DND-41 (cell line): ENCODE measurements at regions not wholly inside any gene's neighbourhood (a gene's known extent, or its start where the extent isn't known, plus 50 kb on each side); places are given as distances from the start of the nearest gene placed in this dataset.
"Not testable (repeated sequence)": the region's sequence is repeated elsewhere in the genome, so short reads cannot be mapped to it uniquely, and the experiment has no call there.

Source experiments
- ATAC-seq: fragments of 200-7000 bp; cut with Tn5 transposase; 3 replicates; pipeline ENCODE4 v1.9.1; 2021; ENCODE audit warnings: low read depth; ENCODE audit not compliant: insufficient read depth
- DNase-seq: peaks from one replicate; pipeline ENCODE4 v3.0.0-alpha.2; 2020
- H2AFZ ChIP-seq: 2 replicates; pipeline ENCODE4 v1.6.0; 2012; ENCODE audit warnings: low read depth, low read length
- H3K27ac ChIP-seq: 2 replicates; pipeline ENCODE4 v1.5.1; 2012; ENCODE audit warnings: low read length, inconsistent platforms
- H3K27me3 ChIP-seq: fragments of 200-600 bp; sonication (generic); 2 replicates; pipeline ENCODE4 v1.6.0; 2012; ENCODE audit warnings: low read length, mild to moderate bottlenecking, inconsistent platforms; ENCODE audit not compliant: insufficient read depth, poor library complexity
- H3K36me3 ChIP-seq: 2 replicates; pipeline ENCODE4 v1.5.1; 2012; ENCODE audit warnings: low read length, inconsistent platforms; ENCODE audit not compliant: insufficient read depth
- H3K4me1 ChIP-seq: 2 replicates; pipeline ENCODE4 v1.5.1; 2012; ENCODE audit warnings: mild to moderate bottlenecking, low read length; ENCODE audit not compliant: insufficient read depth
- H3K4me2 ChIP-seq: 2 replicates; pipeline ENCODE4 v1.6.0; 2012; ENCODE audit warnings: mild to moderate bottlenecking, moderate library complexity, low read length, inconsistent platforms; ENCODE audit not compliant: insufficient read depth
- H3K4me3 ChIP-seq, 2 experiments: fragments of 200-600 bp in 1 of 2; shearing (Covaris generic) in 1 of 2; 2 replicates each; pipeline ENCODE4 v1.5.1; 2012 to 2016; ENCODE audit warnings: inconsistent platforms in 2 of 2, low read length in 2 of 2, mild to moderate bottlenecking in 2 of 2, low read depth in 1 of 2, moderate library complexity in 1 of 2
- H3K79me2 ChIP-seq: 2 replicates; pipeline ENCODE4 v1.6.0; 2012; ENCODE audit warnings: low read length, inconsistent platforms; ENCODE audit not compliant: insufficient read depth
- H3K9ac ChIP-seq: 2 replicates; pipeline ENCODE4 v1.6.0; 2012; ENCODE audit warnings: low read depth, mild to moderate bottlenecking, inconsistent platforms, low read length, moderate library complexity
- H3K9me3 ChIP-seq: 2 replicates; pipeline ENCODE4 v1.5.1; 2012; ENCODE audit warnings: low read length, moderate library complexity, mild to moderate bottlenecking, inconsistent platforms; ENCODE audit not compliant: insufficient read depth, severe bottlenecking
- H4K20me1 ChIP-seq: 2 replicates; pipeline ENCODE4 v1.6.0; 2012; ENCODE audit warnings: low read length; ENCODE audit not compliant: insufficient read depth

DNA sequence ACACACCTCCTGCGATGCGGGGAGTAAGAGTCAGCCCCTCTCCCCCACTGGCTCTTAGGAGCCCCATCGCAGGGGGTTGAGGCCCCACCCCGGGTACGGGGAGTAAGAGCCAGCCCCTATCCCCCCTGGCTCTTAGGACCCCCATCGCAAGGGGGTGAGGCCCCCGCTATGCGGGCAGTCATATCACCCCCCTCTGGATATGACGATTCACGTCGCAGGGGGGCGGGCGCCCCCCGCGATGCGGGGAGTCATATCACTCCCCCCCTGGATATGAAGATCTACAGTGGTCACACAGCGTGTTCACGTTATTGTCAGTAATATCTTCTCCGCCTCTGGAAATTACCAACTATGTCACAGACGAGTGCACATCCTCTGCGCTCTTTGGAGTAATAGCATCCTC is 61.1 kb downstream of the DEFB131A start:
- not testable (repeated sequence) for H3K9ac ChIP-seq, H3K79me2 ChIP-seq, H3K27ac ChIP-seq, H2AFZ ChIP-seq, H3K4me1 ChIP-seq, H3K36me3 ChIP-seq, H3K9me3 ChIP-seq, H3K4me2 ChIP-seq, DNase-seq, H4K20me1 ChIP-seq, ATAC-seq, H3K4me3 ChIP-seq, H3K27me3 ChIP-seq

DNA sequence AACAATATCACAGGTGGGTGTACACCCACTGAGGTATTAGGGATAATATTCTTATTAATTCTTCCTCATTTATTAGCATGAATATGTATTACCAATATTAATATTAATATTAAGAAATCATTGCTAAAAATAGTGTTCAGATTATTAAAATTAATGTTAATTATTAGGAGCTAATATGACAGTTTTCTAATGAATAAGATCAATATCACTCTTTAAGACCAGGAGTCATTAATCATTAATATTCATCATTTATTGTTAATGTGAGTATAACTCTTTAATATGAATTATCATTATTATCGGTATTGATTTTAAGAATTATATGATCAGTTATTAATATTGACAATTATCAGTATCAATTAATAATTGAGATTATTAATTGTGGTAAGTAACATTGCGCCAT is 62.5 kb downstream of the DEFB131A start:
- not testable (repeated sequence) for H3K79me2 ChIP-seq, H3K27ac ChIP-seq, H3K9me3 ChIP-seq, DNase-seq, H3K36me3 ChIP-seq, H4K20me1 ChIP-seq, H3K27me3 ChIP-seq, H3K4me1 ChIP-seq, H3K4me3 ChIP-seq, ATAC-seq, H3K4me2 ChIP-seq, H2AFZ ChIP-seq, H3K9ac ChIP-seq

DNA sequence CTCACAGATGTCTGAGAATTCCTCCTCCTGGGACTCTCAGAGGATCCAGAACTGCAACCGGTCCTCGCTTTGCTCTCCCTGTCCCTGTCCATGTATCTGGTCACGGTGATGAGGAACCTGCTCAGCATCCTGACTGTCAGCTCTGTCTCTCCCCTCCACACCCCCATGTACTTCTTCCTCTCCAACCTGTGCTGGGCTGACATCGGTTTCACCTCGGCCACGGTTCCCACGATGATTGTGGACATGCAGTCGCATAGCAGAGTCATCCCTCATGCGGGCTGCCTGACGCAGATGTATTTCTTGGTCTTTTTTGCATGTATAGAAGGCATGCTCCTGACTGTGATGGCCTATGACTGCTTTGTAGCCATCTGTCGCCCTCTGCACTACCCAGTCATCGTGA is 68.7 kb downstream of the DEFB131A start:
- H3K79me2 ChIP-seq, H3K4me2 ChIP-seq, H3K4me3 ChIP-seq, H2AFZ ChIP-seq, H3K4me1 ChIP-seq, H3K27me3 ChIP-seq, ATAC-seq, H3K36me3 ChIP-seq, H3K27ac ChIP-seq, H3K9ac ChIP-seq, DNase-seq, H4K20me1 ChIP-seq, H3K9me3 ChIP-seq: not testable (repeated sequence)

DNA sequence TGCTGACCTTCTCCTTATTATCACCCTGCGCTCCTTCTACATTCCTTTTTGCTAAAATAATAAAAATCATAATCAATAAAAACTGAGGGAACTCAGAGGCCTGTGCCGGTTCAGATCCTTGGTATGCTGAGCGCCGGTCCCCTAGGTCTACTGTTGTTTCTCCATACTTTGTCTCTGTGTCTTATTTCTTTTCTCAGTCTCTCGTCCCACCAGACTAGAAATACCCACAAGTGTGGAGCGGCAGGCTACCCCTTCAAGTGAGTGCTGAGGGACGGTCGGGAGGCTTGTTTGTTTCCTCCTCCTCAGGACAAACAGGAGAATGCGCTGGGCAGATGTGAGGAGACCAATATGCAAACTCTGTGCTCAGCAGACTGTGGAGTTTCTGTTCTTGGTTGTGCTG is 75.4 kb downstream of the DEFB131A start:
- not testable (repeated sequence) for H3K4me3 ChIP-seq, H3K9me3 ChIP-seq, H4K20me1 ChIP-seq, H2AFZ ChIP-seq, H3K36me3 ChIP-seq, ATAC-seq, H3K27me3 ChIP-seq, H3K4me2 ChIP-seq, H3K79me2 ChIP-seq, H3K4me1 ChIP-seq, H3K27ac ChIP-seq, H3K9ac ChIP-seq, DNase-seq

DNA sequence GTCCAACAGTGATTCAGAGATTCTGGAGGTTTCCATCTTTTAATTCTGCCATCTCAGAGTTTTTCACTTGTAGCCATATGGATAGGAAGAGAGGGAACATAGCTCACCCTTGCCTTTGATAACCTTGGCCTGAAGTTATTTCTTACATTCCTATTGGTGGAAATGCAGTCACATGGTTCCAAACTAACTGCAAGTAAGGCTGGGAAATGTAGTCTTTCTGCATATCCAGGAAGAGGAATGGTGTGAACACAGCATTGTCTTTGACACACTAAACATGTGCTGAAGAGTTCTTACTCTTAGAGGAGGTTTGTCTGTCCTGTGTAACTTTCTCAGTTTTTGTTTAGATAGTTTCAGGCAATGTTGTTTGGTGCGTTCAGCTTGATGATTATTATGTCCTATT is 78.7 kb downstream of the DEFB131A start:
- DNase-seq, H2AFZ ChIP-seq, H3K9me3 ChIP-seq, H3K79me2 ChIP-seq, H3K4me2 ChIP-seq, H4K20me1 ChIP-seq, H3K4me1 ChIP-seq, H3K36me3 ChIP-seq, H3K9ac ChIP-seq, ATAC-seq, H3K4me3 ChIP-seq, H3K27ac ChIP-seq, H3K27me3 ChIP-seq: not testable (repeated sequence)

DNA sequence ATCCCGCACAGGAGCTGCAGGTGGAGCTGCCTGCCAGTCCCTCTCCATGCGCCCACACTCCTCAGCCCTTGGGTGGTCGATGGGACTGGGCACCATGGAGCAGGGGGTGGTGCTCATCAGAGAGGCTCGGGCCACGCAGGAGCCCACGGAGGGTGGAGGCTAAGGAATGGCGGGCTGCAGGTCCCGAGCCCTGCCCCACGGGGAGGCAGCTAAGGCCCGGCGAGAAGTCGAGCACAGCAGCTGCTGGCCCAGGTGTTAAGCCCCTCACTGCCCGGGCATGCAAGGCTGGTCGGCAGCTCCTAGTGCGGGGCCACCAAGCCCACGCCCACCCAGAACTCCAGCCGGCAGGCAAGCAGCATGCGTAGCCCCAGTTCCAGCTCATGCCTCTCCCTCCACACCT is 80.2 kb downstream of the DEFB131A start:
- not testable (repeated sequence) for H3K27me3 ChIP-seq, H3K79me2 ChIP-seq, H3K4me2 ChIP-seq, H2AFZ ChIP-seq, H3K4me3 ChIP-seq, H4K20me1 ChIP-seq, H3K27ac ChIP-seq, H3K36me3 ChIP-seq, DNase-seq, H3K9ac ChIP-seq, H3K4me1 ChIP-seq, H3K9me3 ChIP-seq, ATAC-seq
